NCI-H2107 treated with DMSO at 0.1 percent for 48 hours (cell line): ENCODE measurements at regions not wholly inside any gene's neighbourhood (a gene's known extent, or its start where the extent isn't known, plus 50 kb on each side); places are given as distances from the start of the nearest gene placed in this dataset.

Experiments
- DNase-seq: peaks from one replicate; lab custom pipeline; 2025; ENCODE audit not compliant: unreplicated experiment; lab: John Stamatoyannopoulos, UW

DNA sequence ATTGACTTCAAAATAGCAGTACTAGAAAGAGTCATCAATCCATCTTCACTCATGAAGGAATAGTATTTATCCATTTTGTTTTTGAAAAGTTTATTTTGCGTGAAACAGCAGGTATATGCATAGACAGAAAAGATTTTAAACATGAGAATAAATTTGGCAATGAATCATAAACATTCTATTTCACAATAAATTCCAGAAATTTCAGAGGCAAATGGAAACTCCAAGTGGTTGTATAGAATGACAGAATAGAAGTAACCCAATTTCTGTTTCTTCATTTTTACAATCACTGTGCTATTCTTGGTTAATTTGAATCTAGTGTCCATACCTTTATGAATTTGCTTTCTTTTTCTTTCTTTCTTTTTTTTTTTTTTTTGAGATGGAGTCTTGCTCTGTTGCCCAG is 173.0 kb upstream of the ECI2 start:
- no peak for DNase-seq

- no peak for DNase-seq
These were observed 169.6 kb upstream of the ECI2 start for GRCh38 chr6:4304927-4305455.

DNA sequence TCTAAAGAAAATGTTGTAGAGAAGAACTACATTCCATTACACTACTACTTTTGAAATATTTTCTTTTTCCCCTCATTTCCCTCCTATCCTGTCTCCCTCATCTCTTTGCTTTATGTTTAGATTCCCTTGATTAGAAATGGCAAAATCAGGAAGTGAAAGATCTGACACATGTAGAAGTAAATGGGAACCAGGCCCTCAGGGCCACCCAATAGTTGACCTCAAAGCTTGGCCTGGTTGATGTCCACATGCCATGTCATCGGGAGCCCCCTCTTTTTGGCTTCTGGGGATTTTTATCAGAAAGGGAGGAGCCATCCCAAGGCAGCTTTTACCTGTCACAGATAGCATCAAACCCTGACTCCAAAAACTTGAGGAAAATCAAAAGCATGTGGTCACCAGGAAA is 168.3 kb upstream of the ECI2 start:
- no peak for DNase-seq

- DNase-seq = no peak
These were observed 167.1 kb upstream of the ECI2 start for GRCh38 chr6:4302524-4302923.

DNA sequence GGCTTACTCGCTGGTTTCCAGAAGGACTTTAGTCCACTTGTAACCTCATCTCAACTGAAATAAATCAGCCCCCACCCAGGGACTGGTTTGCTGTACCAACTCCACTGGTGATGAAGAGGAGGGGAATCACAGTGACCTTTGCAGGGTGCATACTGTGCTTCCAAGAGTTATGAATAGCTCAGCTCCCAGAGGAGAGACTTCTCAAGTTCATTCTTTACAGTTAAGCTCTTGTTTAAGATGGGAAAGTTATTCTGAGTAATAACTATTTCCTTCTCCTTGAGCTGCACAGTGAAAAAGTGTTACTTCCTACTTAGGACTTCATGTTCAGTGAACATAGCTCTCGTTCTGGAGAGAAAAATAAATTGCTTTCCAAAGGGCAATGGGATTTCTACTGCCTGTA is 166.5 kb upstream of the ECI2 start:
- DNase-seq = no peak

- DNase-seq = no peak
These were observed 165.5 kb upstream of the ECI2 start for GRCh38 chr6:4300917-4301316.

- no peak for DNase-seq
These were observed 164.1 kb upstream of the ECI2 start for GRCh38 chr6:4299476-4299875.

DNA sequence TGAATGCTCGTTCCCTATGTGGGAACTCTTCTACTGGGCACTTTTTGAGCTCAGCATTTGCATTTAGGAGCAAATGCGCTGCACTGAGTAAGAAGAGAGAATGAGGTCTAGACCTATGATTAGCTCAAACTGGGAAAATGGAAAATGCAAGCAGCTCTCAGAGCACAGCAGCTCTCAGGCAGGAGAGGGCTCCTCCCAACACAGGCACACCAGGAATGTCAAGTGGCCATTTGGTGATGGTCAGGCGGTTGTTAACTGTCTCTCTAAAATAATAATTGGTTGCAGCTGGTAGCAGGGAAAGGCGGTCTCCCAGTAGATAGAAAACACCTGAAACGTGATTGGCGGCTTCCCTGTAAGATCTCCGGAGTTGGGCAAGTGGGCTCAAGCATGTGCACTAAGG is 162.0 kb upstream of the ECI2 start:
- DNase-seq = no peak

DNA sequence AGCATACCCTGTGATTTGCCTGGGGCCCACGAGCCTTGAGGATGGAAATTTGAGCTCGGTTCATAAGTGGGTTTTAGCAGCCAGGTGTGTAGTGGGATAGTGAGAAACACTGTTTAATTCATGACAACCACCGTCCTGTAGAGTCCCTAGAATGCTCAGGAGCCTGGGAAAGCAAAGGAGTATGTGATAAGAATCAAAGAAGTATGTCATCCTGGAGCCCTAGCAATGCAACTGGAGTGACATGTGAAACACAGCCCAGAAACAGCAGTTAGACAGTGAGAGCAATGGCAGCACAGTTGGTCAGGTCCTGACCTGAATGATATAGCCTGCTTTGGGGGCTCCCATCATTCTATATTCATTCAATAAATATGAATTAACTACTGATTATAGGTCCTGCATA is 161.2 kb upstream of the ECI2 start:
- DNase-seq = no peak

DNA sequence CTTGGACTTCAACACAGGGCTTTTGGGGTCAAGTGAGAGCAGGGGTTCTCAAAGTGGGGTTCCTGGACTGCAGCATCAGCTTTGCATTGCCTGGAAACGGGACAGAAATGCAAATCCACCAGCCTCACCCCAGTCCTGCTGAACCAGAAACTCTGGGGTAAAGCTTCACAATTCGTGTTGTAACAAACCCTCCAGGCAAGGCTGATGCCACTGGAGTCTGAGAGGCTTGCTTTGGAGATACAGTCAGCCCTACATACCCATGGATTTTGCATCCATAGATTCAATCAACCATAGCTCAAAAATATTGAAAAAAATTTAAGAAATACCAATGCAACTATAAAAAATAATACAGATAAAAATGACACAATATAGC is 160.4 kb upstream of the ECI2 start:
- no peak for DNase-seq

DNA sequence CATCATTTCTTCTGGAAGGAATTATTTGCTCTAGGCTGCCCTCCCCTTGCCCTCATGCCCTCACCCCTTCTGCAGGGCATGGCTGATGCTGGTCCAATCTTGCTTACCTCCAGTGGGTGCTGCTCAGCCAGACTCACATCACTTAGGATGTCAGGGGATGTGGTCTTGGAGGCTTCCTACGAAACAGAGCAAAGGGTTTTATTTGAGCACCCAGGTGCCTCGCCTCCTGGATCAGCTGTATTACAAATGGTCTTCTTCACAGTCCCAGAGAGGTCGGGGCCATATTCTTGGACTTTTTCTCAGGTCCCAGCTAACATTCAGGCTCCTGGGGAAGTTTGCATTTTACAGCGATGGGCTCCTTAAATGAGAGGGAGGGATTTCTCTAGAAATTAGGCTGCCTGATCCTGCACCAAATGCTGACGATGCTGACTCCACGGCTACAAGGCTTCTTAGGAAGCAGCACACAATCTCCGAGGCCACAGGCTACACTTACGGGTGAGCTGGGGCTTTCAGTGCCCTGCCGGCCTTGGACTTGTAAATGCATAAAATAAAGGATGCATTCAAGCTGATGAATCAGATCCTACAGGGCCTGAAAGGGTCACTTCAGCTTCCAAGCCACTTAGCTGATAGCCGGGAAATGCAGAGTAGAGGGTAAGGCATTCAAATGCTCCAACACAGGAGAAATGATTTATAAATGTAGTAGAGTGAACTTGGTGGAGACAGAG is 159.8 kb upstream of the ECI2 start:
- DNase-seq = no peak

- no peak for DNase-seq
These were observed 159.3 kb upstream of the ECI2 start for GRCh38 chr6:4294636-4295035.

- DNase-seq = no peak
These were observed 156.4 kb upstream of the ECI2 start for GRCh38 chr6:4291453-4292403.

GRCh38 chr6:4289770-4290320 is 154.5 kb upstream of the ECI2 start:
- no peak for DNase-seq

DNA sequence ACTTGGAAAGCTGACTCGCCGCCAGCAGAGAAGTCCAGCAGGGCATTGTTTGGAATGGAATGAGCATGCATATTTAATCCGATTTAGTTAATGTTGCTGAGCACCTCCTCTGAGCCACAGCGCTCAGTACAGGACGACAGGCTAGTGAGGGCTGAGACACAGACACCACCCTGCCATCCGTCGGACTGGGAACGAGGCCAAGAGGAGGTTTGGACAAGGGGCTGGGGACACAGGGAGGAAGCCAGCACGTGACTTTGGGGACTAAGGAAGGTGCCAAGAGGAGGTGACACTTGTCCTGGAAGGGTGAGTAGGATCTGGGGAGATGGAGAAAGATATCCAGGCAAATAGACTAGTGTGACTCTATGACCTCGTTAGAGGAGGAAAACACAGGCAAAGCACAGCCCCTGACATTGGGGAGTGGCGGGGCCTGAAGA is 152.5 kb upstream of the ECI2 start:
- DNase-seq = no peak

- no peak for DNase-seq
These were observed 152.0 kb upstream of the ECI2 start for GRCh38 chr6:4287372-4287771.

GRCh38 chr6:4282926-4283325 is 147.6 kb upstream of the ECI2 start:
- no peak for DNase-seq

DNA sequence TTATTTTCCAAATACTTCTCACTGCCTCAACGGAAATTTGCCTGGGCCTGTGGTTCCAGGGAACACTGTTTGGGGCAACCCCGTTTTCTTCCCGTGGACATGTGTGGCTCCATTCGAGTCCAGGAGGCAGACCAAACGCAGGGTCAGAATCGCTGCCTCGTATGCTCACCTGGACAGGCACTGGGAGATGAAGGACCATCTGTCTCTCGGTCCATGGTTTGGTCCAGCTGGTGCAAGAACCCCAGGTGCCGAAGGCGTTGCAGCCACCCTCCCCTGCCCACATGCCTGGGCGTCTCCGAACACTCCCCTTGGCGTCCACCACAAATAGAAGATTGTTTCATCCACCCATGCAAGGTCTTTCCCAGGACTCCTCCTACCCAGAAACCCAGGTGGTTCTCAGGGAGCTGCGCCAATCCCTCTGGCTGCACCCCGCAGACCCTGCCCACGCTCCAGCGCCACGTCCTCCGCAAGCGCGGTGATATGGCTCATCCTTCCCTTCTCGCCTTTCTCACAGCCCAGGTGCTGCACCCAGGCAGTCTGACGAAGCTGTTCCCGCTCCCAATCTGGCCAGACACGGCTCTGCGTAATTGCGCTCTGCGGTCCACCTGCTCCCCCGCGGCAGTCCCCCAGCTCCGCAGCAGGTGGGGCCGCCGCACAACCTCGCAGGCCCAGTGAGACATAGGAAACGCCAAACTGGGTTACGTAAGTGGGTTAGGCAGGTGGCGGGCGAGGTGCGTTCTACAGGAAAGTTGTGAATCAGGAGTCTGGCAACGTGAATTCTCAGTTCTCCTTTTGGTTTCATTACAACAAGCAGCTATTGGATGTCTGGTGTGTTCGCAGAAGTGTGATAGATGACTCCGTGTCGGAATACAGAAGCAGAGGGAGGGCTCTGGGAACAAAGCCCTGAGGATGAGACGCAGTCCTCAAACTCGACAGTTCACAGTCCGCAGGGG is 146.2 kb upstream of the ECI2 start:
- peak; percentile 92 for DNase-seq

DNA sequence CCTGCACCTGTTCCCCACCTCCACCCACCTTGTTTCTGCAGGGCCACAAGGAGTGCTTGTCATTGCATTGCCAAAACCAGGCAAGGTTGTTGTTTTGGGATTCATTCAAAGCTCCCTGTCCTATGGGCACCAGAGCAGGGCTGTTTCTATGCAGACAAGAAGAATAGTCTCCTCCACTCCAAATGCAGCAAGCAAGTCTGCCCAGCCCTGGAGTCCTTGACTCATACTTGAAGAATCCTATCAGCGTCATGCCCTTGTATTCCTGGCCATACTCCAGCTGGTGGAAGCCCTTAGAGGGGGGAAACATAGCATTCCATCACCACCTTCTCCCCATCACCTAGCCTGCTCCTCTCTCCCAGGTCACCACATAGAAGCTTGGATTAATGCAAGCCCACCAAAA is 145.3 kb upstream of the ECI2 start:
- no peak for DNase-seq

- no peak for DNase-seq
These were observed 144.7 kb upstream of the ECI2 start for GRCh38 chr6:4280031-4280430.
